H1 (cell line): ENCODE measurements at regions not wholly inside any gene's neighbourhood (a gene's known extent, or its start where the extent isn't known, plus 50 kb on each side); places are given as distances from the start of the nearest gene placed in this dataset.

ENCODE experiments used
- CTCF ChIA-PET: fragments of 300-600 bp; sonication (Branson Sonifier 250); formaldehyde crosslinking; loops from one replicate; lab custom pipeline; 2021; ENCODE audit not compliant: partially characterized antibody; lab: Charles Lee
- POLR2A ChIA-PET: fragments of 300-600 bp; sonication (Branson Sonifier 250); formaldehyde crosslinking; loops from one replicate; lab custom pipeline; 2021; ENCODE audit warnings: inconsistent platforms; ENCODE audit not compliant: partially characterized antibody; lab: Charles Lee
- DNase-seq, 2 experiments: peaks; one replicate each; pipeline versions ENCODE4 v3.0.0 to v3.0.0-alpha.2; 2010 to 2022; ENCODE audit warnings: low spot score in 2 of 2, low read depth in 1 of 2, mixed read lengths in 1 of 2
- FAIRE-seq: peaks from 2 replicates; lab custom pipeline; 2011; peaks lifted over from hg19 to GRCh38; lab: Jason Lieb, UNC
- H2AFZ ChIP-seq: 2 replicates; pipeline ENCODE4 v1.8.1; 2012; ENCODE audit warnings: low read length, inconsistent platforms
- H2AK5ac ChIP-seq: 2 replicates; pipeline ENCODE4 v1.6.1; 2013; ENCODE audit warnings: low read depth, low read length
- H2BK120ac ChIP-seq: replicated peaks from 2 replicates; pipeline ENCODE3; 2013; ENCODE audit warnings: low read depth, low read length, inconsistent platforms
- H2BK12ac ChIP-seq: 2 replicates; pipeline ENCODE4 v1.6.1; 2013; ENCODE audit warnings: low read depth, low read length
- H2BK15ac ChIP-seq: 2 replicates; pipeline ENCODE4 v1.6.1; 2013; ENCODE audit warnings: low read length
- H2BK20ac ChIP-seq: 2 replicates; pipeline ENCODE4 v1.6.1; 2013; ENCODE audit warnings: low read length
- H2BK5ac ChIP-seq: 2 replicates; pipeline ENCODE4 v1.6.1; 2013; ENCODE audit warnings: low read depth, low read length
- H3K14ac ChIP-seq: 2 replicates; pipeline ENCODE4 v1.6.1; 2013; ENCODE audit warnings: inconsistent platforms; ENCODE audit not compliant: insufficient read length
- H3K18ac ChIP-seq: 2 replicates; pipeline ENCODE4 v1.6.1; 2013; ENCODE audit warnings: low read length; ENCODE audit errors: extremely low read depth
- H3K23ac ChIP-seq: 2 replicates; pipeline ENCODE4 v1.6.1; 2013; ENCODE audit warnings: inconsistent platforms; ENCODE audit not compliant: insufficient read length
- H3K23me2 ChIP-seq: 2 replicates; pipeline ENCODE4 v1.6.1; 2013; ENCODE audit warnings: low read depth, low read length
- H3K27ac ChIP-seq: 2 replicates; pipeline ENCODE4 v1.6.1; 2011; ENCODE audit warnings: low read depth, low read length, inconsistent platforms
- H3K27me3 ChIP-seq, 4 experiments: replicated peaks in 1 of 4; 1 replicate in 1 of 4; 2 replicates in 3 of 4; pipeline versions ENCODE4 v1.6.1 to v1.8.1; 2011 to 2013; ENCODE audit warnings: low read length in 3 of 4, mild to moderate bottlenecking in 3 of 4, inconsistent platforms in 2 of 4, mixed read lengths in 2 of 4, moderate library complexity in 1 of 4; ENCODE audit not compliant: control insufficient read depth in 3 of 4, insufficient read depth in 3 of 4; ENCODE audit errors: extremely low read depth in 1 of 4
- H3K36me3 ChIP-seq, 4 experiments: 2 replicates each; pipeline versions ENCODE4 v1.6.1 to v1.8.1; 2011 to 2013; ENCODE audit warnings: mild to moderate bottlenecking in 4 of 4, low read length in 3 of 4, moderate library complexity in 2 of 4, control low read depth in 1 of 4, inconsistent platforms in 1 of 4; ENCODE audit not compliant: insufficient read depth in 4 of 4, control insufficient read depth in 2 of 4
- H3K4ac ChIP-seq: replicated peaks from 2 replicates; pipeline ENCODE3; 2013; ENCODE audit warnings: low read length, low read depth, mixed read lengths, inconsistent platforms; ENCODE audit not compliant: insufficient read length
- H3K4me1 ChIP-seq, 4 experiments: replicated peaks in 1 of 4; 1 replicate in 1 of 4; 2 replicates in 3 of 4; pipeline versions ENCODE4 v1.6.1 to v1.8.1; 2011 to 2013; ENCODE audit warnings: low read length in 3 of 4, inconsistent platforms in 2 of 4, mixed read lengths in 1 of 4; ENCODE audit not compliant: insufficient read depth in 4 of 4, control insufficient read depth in 3 of 4
- H3K4me2 ChIP-seq, 2 experiments: 2 replicates each; pipeline versions ENCODE4 v1.6.1 to v1.8.1; 2011 to 2013; ENCODE audit warnings: low read depth in 2 of 2, low read length in 2 of 2, control low read depth in 1 of 2, inconsistent platforms in 1 of 2, mild to moderate bottlenecking in 1 of 2; ENCODE audit not compliant: insufficient read depth in 1 of 2
- H3K4me3 ChIP-seq, 4 experiments: fragments of 200-600, 300-600 bp in 1 of 4; sonication (generic), shearing (Covaris generic), sonication (Bioruptor Twin) in 1 of 4; 2 replicates each; pipeline versions ENCODE4 v1.5.1 to v1.8.1; 2011 to 2016; ENCODE audit warnings: low read length in 4 of 4, low read depth in 3 of 4, control low read depth in 2 of 4, inconsistent platforms in 2 of 4, mild to moderate bottlenecking in 2 of 4, mixed read lengths in 1 of 4, moderate library complexity in 1 of 4; ENCODE audit not compliant: insufficient read depth in 2 of 4; ENCODE audit errors: extremely low read depth in 1 of 4
- H3K56ac ChIP-seq: replicated peaks from 2 replicates; pipeline ENCODE3; 2013; ENCODE audit warnings: low read depth, mild to moderate bottlenecking, mixed read lengths, low read length, inconsistent platforms; ENCODE audit not compliant: insufficient read length
- H3K79me1 ChIP-seq: 2 replicates; pipeline ENCODE4 v1.6.1; 2013; ENCODE audit warnings: low read depth, low read length, control low read depth
- H3K79me2 ChIP-seq, 2 experiments: 2 replicates each; pipeline versions ENCODE4 v1.6.1 to v1.8.1; 2012 to 2013; ENCODE audit warnings: low read length in 2 of 2, mild to moderate bottlenecking in 2 of 2, inconsistent platforms in 1 of 2; ENCODE audit not compliant: insufficient read depth in 2 of 2, control insufficient read depth in 1 of 2
- H3K9ac ChIP-seq, 4 experiments: replicated peaks in 1 of 4; 1 replicate in 1 of 4; 2 replicates in 3 of 4; pipeline versions ENCODE4 v1.6.1 to v1.8.1; 2011 to 2013; ENCODE audit warnings: low read depth in 3 of 4, low read length in 3 of 4, control low read depth in 2 of 4, mild to moderate bottlenecking in 2 of 4, moderate library complexity in 2 of 4, inconsistent platforms in 1 of 4; ENCODE audit errors: extremely low read depth in 1 of 4
- H3K9me3 ChIP-seq, 2 experiments: 2 replicates each; pipeline versions ENCODE4 v1.6.1 to v1.8.1; 2012 to 2013; ENCODE audit warnings: mild to moderate bottlenecking in 2 of 2, moderate library complexity in 2 of 2, control low read depth in 1 of 2, inconsistent platforms in 1 of 2, low read depth in 1 of 2, low read length in 1 of 2, mixed read lengths in 1 of 2; ENCODE audit not compliant: insufficient read depth in 2 of 2
- H4K20me1 ChIP-seq, 2 experiments: replicated peaks in 1 of 2; 2 replicates each; pipeline versions ENCODE3 to v1.8.1; 2011 to 2013; ENCODE audit warnings: inconsistent platforms in 2 of 2, low read length in 2 of 2, mild to moderate bottlenecking in 1 of 2; ENCODE audit not compliant: insufficient read depth in 2 of 2, control insufficient read depth in 1 of 2
- H4K5ac ChIP-seq: 2 replicates; pipeline ENCODE4 v1.6.1; 2013; ENCODE audit warnings: low read length, low read depth, mixed read lengths, inconsistent platforms; ENCODE audit not compliant: insufficient read length
- H4K8ac ChIP-seq: 2 replicates; pipeline ENCODE4 v1.8.0; 2013; ENCODE audit warnings: mild to moderate bottlenecking, moderate library complexity, low read length, inconsistent platforms; ENCODE audit not compliant: insufficient read depth; ENCODE audit errors: extremely low read depth
- H4K91ac ChIP-seq: replicated peaks from 2 replicates; pipeline ENCODE3; 2013; ENCODE audit warnings: low read length, mixed read lengths, inconsistent platforms; ENCODE audit not compliant: insufficient read length
- CEBPB ChIP-seq: IDR thresholded peaks from 2 replicates; pipeline ENCODE4 v1.6.1; 2012; ENCODE audit warnings: low read depth, low read length
- CHD2 ChIP-seq: IDR thresholded peaks from 2 replicates; pipeline ENCODE4 v1.6.1; 2012; ENCODE audit warnings: low read length, improper control_type of control experiment
- CREB1 ChIP-seq: IDR thresholded peaks from 2 replicates; pipeline ENCODE4 v1.6.1; 2012; ENCODE audit warnings: inconsistent platforms
- EZH2 ChIP-seq: fragments of 200-600 bp; sonication (generic); IDR thresholded peaks from 2 replicates; pipeline ENCODE4 v1.7.1; 2012; ENCODE audit warnings: low read depth, mild to moderate bottlenecking, moderate library complexity, low read length, inconsistent platforms; ENCODE audit not compliant: severe bottlenecking
- GABPA ChIP-seq: IDR thresholded peaks from 2 replicates; pipeline ENCODE4 v1.6.1; 2011; ENCODE audit warnings: mild to moderate bottlenecking, low read length, moderate library complexity, borderline replicate concordance; ENCODE audit not compliant: insufficient read depth
- MAX ChIP-seq: IDR thresholded peaks from 2 replicates; pipeline ENCODE4 v1.6.1; 2012; ENCODE audit warnings: inconsistent platforms
- SP1 ChIP-seq: IDR thresholded peaks from 2 replicates; pipeline ENCODE4 v1.6.1; 2011; ENCODE audit warnings: low read depth, low read length
- SP2 ChIP-seq: IDR thresholded peaks from 2 replicates; pipeline ENCODE4 v1.6.1; 2012; ENCODE audit warnings: mild to moderate bottlenecking, low read length, inconsistent platforms
- TAF7 ChIP-seq: optimal IDR thresholded peaks from 2 replicates; pipeline ENCODE3; 2011; ENCODE audit warnings: low read depth, mild to moderate bottlenecking, inconsistent platforms, low read length, moderate library complexity, borderline replicate concordance
- ZNF274 ChIP-seq: IDR thresholded peaks from 2 replicates; pipeline ENCODE4 v1.7.0; 2012; ENCODE audit warnings: low read length, borderline replicate concordance; ENCODE audit errors: extremely low read depth
- WGBS, 2 experiments: shearing (Covaris generic) in 1 of 2; methylation state at CpG; one replicate each; pipeline versions ENCODE4 v1.1.6 to v1.1.7; 2013 to 2015; ENCODE audit warnings: low lambda C conversion rate in 2 of 2, mixed read lengths in 2 of 2, inconsistent platforms in 1 of 2, low coverage in 1 of 2, missing lambda C conversion rate in 1 of 2; ENCODE audit not compliant: insufficient replicate concordance in 2 of 2, insufficient coverage in 1 of 2, insufficient read length in 1 of 2; ENCODE audit errors: extremely low coverage in 1 of 2, missing lambda C conversion rate in 1 of 2; 5-methylcytosine and 5-hydroxymethylcytosine counted together

GRCh38 chr14:25118671-25119070 lies 68.7 kb upstream of the STXBP6 start:
- Histone ChIP-seq H3K18ac (no peak overlapping the region), H4K8ac (no peak overlapping the region), H3K56ac (no peak overlapping the region), H2BK15ac (no peak overlapping the region), H3K4me2 (no peak overlapping the region), H3K23me2 (no peaks in the 10 kb centered on the region), H3K79me1 (no peaks in the 10 kb centered on the region), H3K14ac (no peak overlapping the region), H4K91ac (no peak overlapping the region), H3K9ac (no peak overlapping the region), H2BK20ac (no peak overlapping the region), H3K23ac (no peak overlapping the region), H3K9me3 (no peaks in the 10 kb centered on the region), H3K27ac (no peak overlapping the region), H4K5ac (no peak overlapping the region), H3K36me3 (no peaks in the 10 kb centered on the region), H3K4me3 (no peak overlapping the region), H4K20me1 (no peaks in the 10 kb centered on the region), H3K27me3 (no peaks in the 10 kb centered on the region), H3K79me2 (no peaks in the 10 kb centered on the region), H2BK5ac (no peak overlapping the region), H2AFZ (no peak overlapping the region), H3K4me1 (peaks cover 0 to 3% (median 0%) of the 10 kb centered on the region in 4 experiments; a peak in 1 of 7 replicates), H2AK5ac (no peak overlapping the region), H2BK120ac (no peak overlapping the region), H3K4ac (no peak overlapping the region), H2BK12ac (no peak overlapping the region)
- DNase-seq (no peak), FAIRE-seq (no peak)
- ChIA-PET CTCF (interaction anchor here (0.6 to 4.3 kb wide), 3 partner anchors 14 to 373 kb away, joined by 3 to 28 read pairs (median 3); no protein-coding TSS in a partner anchor), POLR2A (no interaction called here)
- WGBS, 2 experiments = 93% methylated on average over 2 of the region's 2 CpGs; no CpG with 5 or more reads in 1 of the 2 experiments
- TF ChIP-seq ZNF274 (no peak), SP2 (no peak), SP1 (no peak), TAF7 (no peak), CREB1 (no peak), GABPA (no peak), CEBPB (no peak), EZH2 (no peak), CHD2 (no peak), MAX (no peak)
